RCC 7860 (cell line): ENCODE measurements at regions not wholly inside any gene's neighbourhood (a gene's known extent, or its start where the extent isn't known, plus 50 kb on each side); places are given as distances from the start of the nearest gene placed in this dataset.

Experiments
- DNase-seq: peaks from one replicate; pipeline ENCODE4 v3.0.0-alpha.2; 2015; ENCODE audit warnings: low spot score
- FAIRE-seq: peaks from 2 replicates; lab custom pipeline; 2012; peaks lifted over from hg19 to GRCh38; lab: Jason Lieb, UNC

- DNase-seq (no peak), FAIRE-seq (no peak)
These were observed 315.1 kb upstream of the TLE3 start for GRCh38 chr15:70412794-70413193.

DNA sequence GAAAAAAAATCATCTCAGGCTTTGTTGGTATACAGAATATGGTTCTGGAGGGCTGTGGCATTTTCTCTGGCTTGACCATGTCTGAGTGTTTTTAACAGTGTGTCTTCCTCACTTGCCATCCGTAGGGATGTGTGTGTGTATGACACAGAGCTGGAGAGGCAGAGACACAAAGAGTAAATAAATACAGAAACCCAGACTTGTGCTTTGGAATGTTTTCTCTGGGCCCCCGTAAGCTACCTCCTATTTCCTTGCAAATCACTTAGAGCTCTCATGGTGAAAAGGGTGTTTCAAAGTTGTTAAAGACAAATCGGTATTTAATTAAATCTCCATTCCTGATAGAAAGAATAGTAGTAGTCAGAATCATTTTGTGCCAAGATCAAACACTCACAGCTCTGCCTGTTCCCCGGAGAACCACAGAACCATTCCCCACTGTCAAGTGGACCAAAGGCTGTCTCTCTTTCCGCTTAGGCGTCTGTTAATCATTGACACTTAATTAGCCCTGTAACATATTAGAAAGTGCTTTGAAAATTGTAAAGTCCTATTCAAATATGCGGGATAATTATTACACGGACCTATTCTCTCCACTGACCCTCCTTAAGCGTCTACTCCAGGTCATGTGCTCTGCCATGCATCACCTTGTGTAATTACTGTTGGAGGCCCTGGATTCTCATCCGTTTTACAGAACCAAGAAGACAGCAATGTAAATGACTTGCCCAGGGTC, 313.6 kb upstream of the TLE3 start:
- FAIRE-seq (no peak), DNase-seq (no peak)

DNA sequence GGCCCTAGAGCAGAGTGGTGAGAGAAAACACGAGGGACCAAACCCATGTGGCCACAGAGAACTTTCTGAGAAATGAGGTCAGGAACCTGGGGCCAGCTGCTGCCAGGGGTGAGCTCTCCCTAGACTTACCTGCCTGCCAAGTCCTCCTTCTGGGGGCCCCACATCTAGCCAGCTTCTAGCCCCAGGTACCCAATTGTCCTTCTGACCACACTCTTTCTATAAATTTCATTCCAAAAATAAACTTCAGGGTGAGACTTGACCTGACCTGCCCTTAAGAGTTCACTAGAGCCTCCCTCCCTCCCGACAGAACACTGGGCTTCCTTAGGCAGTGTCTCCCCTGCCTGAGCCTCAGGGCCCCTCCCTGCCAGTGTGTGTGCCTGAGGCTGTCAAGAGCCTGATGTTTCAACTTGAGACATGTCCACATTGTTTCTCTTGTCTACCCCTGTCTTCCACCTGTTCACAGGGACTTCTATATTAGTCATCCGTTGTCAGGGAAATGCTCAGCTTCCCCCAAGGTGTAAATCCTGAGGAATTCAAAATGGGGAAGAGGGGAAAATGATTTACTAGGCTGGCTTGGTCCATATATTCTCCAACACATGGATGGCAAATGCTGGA, 312.8 kb upstream of the TLE3 start:
- FAIRE-seq: no peak
- DNase-seq: no peak

DNA sequence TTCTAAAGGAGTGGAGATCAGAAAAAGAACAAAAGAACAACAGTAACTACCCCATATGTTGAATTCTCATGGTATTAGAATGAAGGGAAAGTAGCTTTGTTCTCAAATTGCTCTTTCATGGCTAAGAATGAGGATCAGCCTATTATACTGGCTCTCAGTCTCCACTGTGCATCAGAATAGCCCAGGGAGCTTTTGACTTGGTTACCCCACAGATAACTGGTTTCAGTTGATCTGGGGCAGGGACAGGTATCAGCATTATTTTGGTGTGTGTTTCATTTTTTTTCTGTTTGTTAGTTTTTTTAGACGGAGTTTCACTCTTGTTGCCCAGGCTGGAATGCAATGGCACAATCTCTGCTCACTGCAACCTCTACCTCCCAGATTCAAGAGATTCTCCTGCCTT, 311.7 kb upstream of the TLE3 start:
- no peak for FAIRE-seq
- DNase-seq: no peak

GRCh38 chr15:70407955-70408354, 310.2 kb upstream of the TLE3 start:
- no peak for FAIRE-seq
- DNase-seq: no peak

DNA sequence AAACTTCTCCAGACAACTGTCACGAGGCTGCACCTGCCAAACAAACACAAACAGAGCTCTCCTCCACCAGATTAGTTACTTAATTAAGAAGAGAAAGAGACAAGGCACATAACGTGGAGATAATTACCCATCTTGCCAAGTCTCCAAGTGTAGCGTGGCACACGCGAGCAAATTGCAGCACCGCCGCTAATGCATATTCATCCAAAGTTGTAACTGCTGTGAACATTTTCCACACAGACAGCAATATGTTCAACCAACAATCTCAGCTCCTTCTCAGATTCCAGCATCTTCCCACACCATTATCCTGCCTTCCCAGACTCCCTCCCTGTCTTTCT, 309.6 kb upstream of the TLE3 start:
- DNase-seq (no peak), FAIRE-seq (no peak)

- DNase-seq: no peak
- FAIRE-seq: no peak
These were observed 309.1 kb upstream of the TLE3 start for GRCh38 chr15:70406617-70407335.

GRCh38 chr15:70401709-70402108, 304.0 kb upstream of the TLE3 start:
- DNase-seq (no peak), FAIRE-seq (no peak)

GRCh38 chr15:70400766-70401541, 303.2 kb upstream of the TLE3 start:
- no peak for DNase-seq
- no peak for FAIRE-seq

GRCh38 chr15:70399204-70399603, 301.5 kb upstream of the TLE3 start:
- DNase-seq: no peak
- FAIRE-seq: no peak

- no peak for DNase-seq
- FAIRE-seq: no peak
These were observed 301.0 kb upstream of the TLE3 start for GRCh38 chr15:70398694-70399093.

DNA sequence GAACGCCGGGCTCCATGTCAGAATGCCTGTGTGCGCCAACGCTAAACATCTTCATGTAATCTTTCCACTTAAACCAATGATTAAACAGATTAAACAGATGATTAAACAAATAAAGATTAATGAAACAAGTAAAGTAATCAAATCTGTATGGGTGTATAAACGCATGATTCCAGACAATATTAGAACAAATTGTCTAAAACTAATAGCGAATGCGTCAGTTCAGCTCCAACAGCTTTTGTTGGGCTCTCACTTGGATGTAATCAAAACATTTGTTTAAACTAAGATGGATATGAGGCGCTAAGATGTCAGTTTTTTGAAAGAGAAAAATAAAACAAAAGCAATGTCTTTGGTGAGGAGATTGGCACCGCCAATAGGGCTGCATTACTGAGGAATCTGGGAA, 299.1 kb upstream of the TLE3 start:
- no peak for FAIRE-seq
- no peak for DNase-seq

DNA sequence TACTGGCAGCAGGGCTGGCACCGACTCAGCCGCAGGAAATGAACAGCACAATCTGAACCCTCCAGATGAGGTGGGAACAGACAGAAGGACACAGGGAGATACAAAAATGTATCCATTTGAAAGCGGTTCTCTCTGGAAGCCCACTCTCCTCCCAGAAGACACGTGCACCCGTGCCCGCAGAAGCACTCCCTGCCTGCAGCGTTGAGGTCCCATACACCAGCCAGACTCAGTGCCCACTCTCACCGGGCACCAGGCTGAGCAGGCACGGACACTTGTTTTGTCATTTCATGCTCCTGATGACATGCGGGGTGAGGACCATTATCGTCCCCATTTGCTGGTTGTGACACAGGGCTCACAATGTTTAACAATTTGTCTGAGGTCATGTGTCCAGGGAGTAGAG, 297.4 kb upstream of the TLE3 start:
- DNase-seq (no peak), FAIRE-seq (no peak)

GRCh38 chr15:70390723-70391122, 293.0 kb upstream of the TLE3 start:
- DNase-seq (no peak), FAIRE-seq (no peak)

GRCh38 chr15:70387993-70388392, 290.3 kb upstream of the TLE3 start:
- no peak for FAIRE-seq
- no peak for DNase-seq

- no peak for DNase-seq
- no peak for FAIRE-seq
These were observed 289.4 kb upstream of the TLE3 start for GRCh38 chr15:70387081-70387480.

GRCh38 chr15:70385711-70386110, 288.0 kb upstream of the TLE3 start:
- no peak for FAIRE-seq
- DNase-seq: no peak

DNA sequence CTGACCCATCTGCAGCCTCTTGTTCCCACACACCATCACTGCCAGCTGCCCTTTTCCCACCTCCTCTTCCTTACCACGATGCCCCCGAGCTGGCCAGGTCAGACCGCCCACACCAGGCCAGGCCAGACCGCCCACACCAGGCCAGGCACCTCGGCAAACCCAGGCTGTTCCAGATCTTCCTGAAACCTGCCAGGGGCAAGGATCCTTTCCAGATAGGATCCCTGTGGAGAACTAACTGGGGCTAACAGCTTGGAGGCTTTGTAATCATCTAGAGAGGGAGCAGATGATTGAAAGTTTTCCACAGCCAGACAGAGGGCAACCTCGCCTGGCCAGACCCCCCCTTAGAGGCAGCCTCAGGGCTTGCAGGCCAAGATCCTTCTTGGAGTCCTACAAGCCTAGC, 287.3 kb upstream of the TLE3 start:
- no peak for DNase-seq
- FAIRE-seq: no peak

GRCh38 chr15:70383856-70384255, 286.1 kb upstream of the TLE3 start:
- DNase-seq (no peak), FAIRE-seq (no peak)

DNA sequence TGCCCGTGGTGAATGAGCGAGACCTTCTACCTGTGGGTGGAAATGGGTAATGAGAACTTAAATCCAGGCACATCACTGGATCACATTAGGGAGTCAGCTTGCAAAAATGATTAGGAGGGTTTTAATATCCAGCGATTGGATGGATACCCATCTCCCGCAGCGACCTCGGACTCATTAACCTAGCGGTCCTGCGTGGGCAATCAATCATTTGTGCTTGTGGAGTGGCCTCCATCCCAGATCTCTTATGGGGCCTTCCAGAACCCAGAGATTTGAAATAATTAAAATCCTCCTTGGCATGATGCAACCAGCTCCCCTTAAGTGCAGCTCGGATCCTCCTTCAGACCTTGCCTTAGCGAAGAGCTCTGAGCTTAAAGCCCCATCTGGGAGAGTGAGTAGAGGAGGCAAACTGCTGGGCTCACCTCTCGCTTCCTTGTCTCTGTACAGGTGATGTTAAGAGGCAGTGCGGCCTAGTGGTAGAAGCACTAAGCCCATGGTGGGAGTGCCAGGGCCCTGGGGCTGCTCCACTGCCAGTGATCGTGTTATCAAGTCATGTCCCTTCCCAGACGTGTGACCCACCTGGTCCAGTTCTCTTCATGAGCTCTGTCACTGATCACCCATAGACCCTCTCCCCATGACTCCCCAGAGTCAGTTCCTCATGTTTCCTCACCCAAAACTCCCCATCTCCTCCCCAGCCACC, 285.2 kb upstream of the TLE3 start:
- FAIRE-seq: no peak
- no peak for DNase-seq
